HL-60 (cell line): ENCODE measurements at regions not wholly inside any gene's neighbourhood (a gene's known extent, or its start where the extent isn't known, plus 50 kb on each side); places are given as distances from the start of the nearest gene placed in this dataset.

Source experiments
- CTCF ChIP-seq: IDR thresholded peaks from one replicate; pipeline ENCODE4 v1.5.1; 2011; ENCODE audit warnings: low read length, control low read depth, inconsistent platforms; ENCODE audit not compliant: insufficient read depth
- GABPA ChIP-seq: IDR thresholded peaks from 2 replicates; pipeline ENCODE4 v1.6.1; 2012; ENCODE audit warnings: low read depth
- REST ChIP-seq: IDR thresholded peaks from 2 replicates; pipeline ENCODE4 v1.6.1; 2012; ENCODE audit warnings: low read depth; ENCODE audit not compliant: insufficient replicate concordance

GRCh38 chr13:74571811-74572210 is 437.6 kb upstream of the KLF12 start:
- TF ChIP-seq CTCF (no peak), GABPA (no peak), REST (no peak)
